Stromal cell of bone marrow (primary cell): ENCODE measurements at regions not wholly inside any gene's neighbourhood (a gene's known extent, or its start where the extent isn't known, plus 50 kb on each side); places are given as distances from the start of the nearest gene placed in this dataset.

Experiments used
- DNase-seq: peaks from one replicate; pipeline ENCODE4 v3.0.0-alpha.2; 2012; ENCODE audit warnings: low read depth

GRCh38 chr2:221680548-221680947 lies 108.4 kb upstream of the EPHA4 start:
- DNase-seq = no peak

- no peak for DNase-seq
Measured at GRCh38 chr2:221677688-221678087, 105.6 kb upstream of the EPHA4 start.

GRCh38 chr2:221676566-221677172 lies 104.6 kb upstream of the EPHA4 start:
- DNase-seq = no peak

- DNase-seq = no peak
Measured at GRCh38 chr2:221675201-221675908, 103.3 kb upstream of the EPHA4 start.

GRCh38 chr2:221674446-221674845 lies 102.3 kb upstream of the EPHA4 start:
- DNase-seq = no peak

GRCh38 chr2:221673248-221673647 lies 101.1 kb upstream of the EPHA4 start:
- DNase-seq = no peak

- peak; percentile 36 for DNase-seq
Measured at GRCh38 chr2:221671515-221671914, 99.4 kb upstream of the EPHA4 start.

- no peak for DNase-seq
Measured at GRCh38 chr2:221662689-221663391, 90.7 kb upstream of the EPHA4 start.

- DNase-seq = no peak
Measured at GRCh38 chr2:221657806-221658205, 85.7 kb upstream of the EPHA4 start.

GRCh38 chr2:221655300-221655699 lies 83.2 kb upstream of the EPHA4 start:
- no peak for DNase-seq

- DNase-seq = no peak
Measured at GRCh38 chr2:221653182-221653581, 81.1 kb upstream of the EPHA4 start.

- DNase-seq = peak; percentile 38
Measured at GRCh38 chr2:221649051-221649775, 77.1 kb upstream of the EPHA4 start.

- no peak for DNase-seq
Measured at GRCh38 chr2:221642447-221642846, 70.3 kb upstream of the EPHA4 start.

- no peak for DNase-seq
Measured at GRCh38 chr2:221641181-221641871, 69.2 kb upstream of the EPHA4 start.

GRCh38 chr2:221640686-221641085 lies 68.6 kb upstream of the EPHA4 start:
- no peak for DNase-seq

- DNase-seq = no peak
Measured at GRCh38 chr2:221637851-221638250, 65.7 kb upstream of the EPHA4 start.

- DNase-seq = no peak
Measured at GRCh38 chr2:221635949-221636348, 63.8 kb upstream of the EPHA4 start.

- DNase-seq = peak; percentile 72
Measured at GRCh38 chr2:221629468-221629867, 57.4 kb upstream of the EPHA4 start.

GRCh38 chr2:221624475-221624874 lies 52.4 kb upstream of the EPHA4 start:
- DNase-seq = no peak
